ENCODE measurements at regions not wholly inside any gene's neighbourhood (a gene's known extent, or its start where the extent isn't known, plus 50 kb on each side); places are given as distances from the start of the nearest gene placed in this dataset.
"Not testable (repeated sequence)": the region's sequence is repeated elsewhere in the genome, so short reads cannot be mapped to it uniquely, and the experiment has no call there.

DNA sequence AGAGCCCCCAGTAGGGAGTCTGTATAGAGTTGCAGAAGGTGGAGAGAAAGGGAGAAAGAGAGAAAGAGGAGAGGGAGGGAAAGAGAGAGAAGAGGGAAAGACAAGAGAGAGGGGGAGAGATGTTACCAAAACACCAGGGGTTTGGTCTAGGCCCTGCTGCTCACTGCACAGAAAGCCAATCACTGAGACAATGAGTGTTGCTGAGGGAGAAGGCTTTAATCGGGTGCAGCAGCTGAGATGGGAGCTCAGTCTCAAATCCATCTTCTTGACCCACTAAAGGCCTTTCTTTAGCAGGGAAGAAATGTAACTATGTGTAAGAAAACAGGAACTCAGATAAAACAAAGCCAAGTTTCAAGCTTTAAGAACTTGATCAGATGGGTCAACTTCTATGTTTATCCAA is 198.2 kb upstream of the FOXK1 start:
- Mint-ChIP-seq H3K9me3 (ENCODE audit: low read depth) (peaks cover 11% of the 10 kb centered on the region), H3K4me3 (ENCODE audit: unreplicated experiment) (no peak overlapping the region), H3K4me1 (ENCODE audit: low read depth) (no peaks in the 10 kb centered on the region), H3K27ac (ENCODE audit: unreplicated experiment) (no peak overlapping the region), H3K36me3 (ENCODE audit: low read depth) (peaks cover 2% of the 10 kb centered on the region), H3K27me3 (ENCODE audit: low read depth) (no peaks in the 10 kb centered on the region)
- no peak for TF ChIP-seq CTCF (IDR thresholded peaks at IDR 0.05)
- no peak for DNase-seq (ENCODE audit: low spot score)

GRCh38 chr7:4484545-4484944 is 197.6 kb upstream of the FOXK1 start:
- Mint-ChIP-seq H3K9me3 (ENCODE audit: low read depth) (peaks cover 11% of the 10 kb centered on the region), H3K36me3 (ENCODE audit: low read depth) (peaks cover 2% of the 10 kb centered on the region), H3K4me3 (ENCODE audit: unreplicated experiment) (no peak overlapping the region), H3K27ac (ENCODE audit: unreplicated experiment) (no peak overlapping the region), H3K27me3 (ENCODE audit: low read depth) (no peaks in the 10 kb centered on the region), H3K4me1 (ENCODE audit: low read depth) (no peaks in the 10 kb centered on the region)
- no peak for TF ChIP-seq CTCF (IDR thresholded peaks at IDR 0.05)
- DNase-seq (ENCODE audit: low spot score), result no peak

DNA sequence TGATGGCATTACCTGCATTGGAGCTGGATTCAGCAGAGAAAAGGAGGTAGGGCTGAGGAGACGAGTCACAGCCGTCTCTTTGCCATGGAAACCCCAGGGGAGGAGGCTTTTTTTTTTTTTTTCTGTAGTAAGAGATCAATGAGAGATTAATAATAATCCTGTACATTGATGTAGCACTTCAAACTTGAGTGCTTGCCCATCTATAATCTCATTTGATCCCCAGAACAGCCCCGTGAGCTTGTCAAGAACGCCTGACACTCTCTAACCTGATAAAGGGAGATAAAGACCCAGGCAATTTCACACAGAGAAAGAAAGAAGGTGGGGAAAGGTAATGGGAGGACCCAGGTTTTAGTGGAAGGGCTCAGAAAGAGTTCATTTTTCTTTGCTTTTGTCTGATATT is 195.2 kb upstream of the FOXK1 start:
- Mint-ChIP-seq H3K36me3 (ENCODE audit: low read depth) (no peaks in the 10 kb centered on the region), H3K27ac (ENCODE audit: unreplicated experiment) (no peak overlapping the region), H3K9me3 (ENCODE audit: low read depth) (peaks cover 9% of the 10 kb centered on the region), H3K4me1 (ENCODE audit: low read depth) (no peaks in the 10 kb centered on the region), H3K27me3 (ENCODE audit: low read depth) (no peaks in the 10 kb centered on the region), H3K4me3 (ENCODE audit: unreplicated experiment) (no peak overlapping the region)
- no peak for TF ChIP-seq CTCF (IDR thresholded peaks at IDR 0.05)
- DNase-seq (ENCODE audit: low spot score), result no peak

DNA sequence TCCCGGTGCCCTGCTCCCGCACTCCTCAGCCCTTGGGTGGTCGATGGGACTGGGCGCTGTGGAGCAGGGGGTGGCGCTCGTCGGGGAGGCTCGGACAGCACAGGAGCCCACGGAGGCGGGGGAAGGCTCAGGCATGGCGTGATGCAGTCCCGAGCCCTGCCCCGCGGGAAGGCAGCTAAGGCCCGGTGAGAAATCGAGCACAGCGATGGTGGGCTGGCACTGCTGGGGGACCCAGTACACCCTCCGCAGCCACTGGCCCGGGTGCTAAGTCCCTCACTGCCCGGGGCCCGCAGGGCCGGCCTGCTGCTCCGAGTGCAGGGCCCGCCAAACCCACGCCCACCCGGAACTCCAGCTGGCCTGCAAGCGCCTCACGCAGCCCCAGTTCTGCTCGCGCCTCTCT is 185.2 kb upstream of the FOXK1 start:
- not testable (repeated sequence) for DNase-seq (ENCODE audit: low spot score); H3K9me3 Mint-ChIP-seq (ENCODE audit: low read depth); H3K4me3 Mint-ChIP-seq (ENCODE audit: unreplicated experiment)

DNA sequence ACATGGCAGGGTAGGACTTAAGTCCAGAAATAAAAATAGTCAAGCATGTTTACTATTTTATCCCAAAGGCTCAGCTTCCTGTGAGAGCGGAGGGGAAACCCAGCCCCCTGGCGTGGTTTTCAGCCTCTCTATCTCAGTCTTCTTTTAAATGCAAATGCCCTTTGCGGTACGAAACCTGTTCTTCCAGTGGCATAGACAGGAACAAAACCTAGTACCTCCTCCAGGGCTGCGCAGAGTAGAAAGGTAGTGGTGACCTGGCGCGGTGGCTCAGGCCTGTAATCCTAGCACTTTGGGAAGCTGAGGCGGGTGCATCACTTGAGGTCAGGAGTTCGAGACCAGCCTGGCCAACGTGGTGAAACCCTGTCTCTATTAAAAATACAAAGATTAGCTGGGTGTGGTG is 181.3 kb upstream of the FOXK1 start:
- H3K4me3 Mint-ChIP-seq (ENCODE audit: unreplicated experiment), result no peak overlapping the region
- no peak for DNase-seq (ENCODE audit: low spot score)
- no peaks in the 10 kb centered on the region for H3K27me3 Mint-ChIP-seq (ENCODE audit: low read depth)
- no peak for TF ChIP-seq CTCF (IDR thresholded peaks at IDR 0.05)
- no peaks in the 10 kb centered on the region for H3K36me3 Mint-ChIP-seq (ENCODE audit: low read depth)
- H3K9me3 Mint-ChIP-seq (ENCODE audit: low read depth), result peaks cover 10% of the 10 kb centered on the region
- no peak overlapping the region for H3K27ac Mint-ChIP-seq (ENCODE audit: unreplicated experiment)
- no peaks in the 10 kb centered on the region for H3K4me1 Mint-ChIP-seq (ENCODE audit: low read depth)

More for the DNA sequence above, 185.2 kb upstream of the FOXK1 start:
- not testable (repeated sequence) for H3K27me3 Mint-ChIP-seq (ENCODE audit: low read depth); H3K36me3 Mint-ChIP-seq (ENCODE audit: low read depth); H3K27ac Mint-ChIP-seq (ENCODE audit: unreplicated experiment); H3K4me1 Mint-ChIP-seq (ENCODE audit: low read depth)

DNA sequence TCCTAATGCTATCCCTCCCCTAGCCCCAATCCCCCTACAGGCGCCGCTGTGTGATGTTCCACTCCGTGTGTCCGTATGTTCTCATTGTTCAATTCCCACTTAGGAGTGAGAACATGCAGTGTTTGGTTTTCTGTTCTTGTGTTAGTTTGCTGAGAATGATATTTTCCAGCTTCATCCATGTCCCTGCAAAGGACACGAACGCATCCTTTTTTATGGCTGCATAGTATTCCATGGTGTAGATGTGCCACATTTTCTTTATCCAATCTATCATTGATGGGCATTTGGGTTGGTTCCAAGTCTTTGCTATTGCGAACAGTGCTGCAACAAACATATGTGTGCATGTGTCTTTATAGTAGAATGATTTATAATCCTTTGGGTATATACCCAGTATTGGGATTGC is 174.2 kb upstream of the FOXK1 start:
- not testable (repeated sequence) for H3K27ac Mint-ChIP-seq (ENCODE audit: unreplicated experiment); H3K9me3 Mint-ChIP-seq (ENCODE audit: low read depth); H3K27me3 Mint-ChIP-seq (ENCODE audit: low read depth); H3K36me3 Mint-ChIP-seq (ENCODE audit: low read depth); H3K4me1 Mint-ChIP-seq (ENCODE audit: low read depth); H3K4me3 Mint-ChIP-seq (ENCODE audit: unreplicated experiment); DNase-seq (ENCODE audit: low spot score)
